NOMO-1 (cell line): ENCODE measurements at regions not wholly inside any gene's neighbourhood (a gene's known extent, or its start where the extent isn't known, plus 50 kb on each side); places are given as distances from the start of the nearest gene placed in this dataset.
"Not testable (repeated sequence)": the region's sequence is repeated elsewhere in the genome, so short reads cannot be mapped to it uniquely, and the experiment has no call there.

Source experiments
- DNase-seq, 2 experiments: peaks; one replicate each; lab custom pipeline; 2025; ENCODE audit not compliant: unreplicated experiment in 2 of 2; lab: John Stamatoyannopoulos, UW

DNA sequence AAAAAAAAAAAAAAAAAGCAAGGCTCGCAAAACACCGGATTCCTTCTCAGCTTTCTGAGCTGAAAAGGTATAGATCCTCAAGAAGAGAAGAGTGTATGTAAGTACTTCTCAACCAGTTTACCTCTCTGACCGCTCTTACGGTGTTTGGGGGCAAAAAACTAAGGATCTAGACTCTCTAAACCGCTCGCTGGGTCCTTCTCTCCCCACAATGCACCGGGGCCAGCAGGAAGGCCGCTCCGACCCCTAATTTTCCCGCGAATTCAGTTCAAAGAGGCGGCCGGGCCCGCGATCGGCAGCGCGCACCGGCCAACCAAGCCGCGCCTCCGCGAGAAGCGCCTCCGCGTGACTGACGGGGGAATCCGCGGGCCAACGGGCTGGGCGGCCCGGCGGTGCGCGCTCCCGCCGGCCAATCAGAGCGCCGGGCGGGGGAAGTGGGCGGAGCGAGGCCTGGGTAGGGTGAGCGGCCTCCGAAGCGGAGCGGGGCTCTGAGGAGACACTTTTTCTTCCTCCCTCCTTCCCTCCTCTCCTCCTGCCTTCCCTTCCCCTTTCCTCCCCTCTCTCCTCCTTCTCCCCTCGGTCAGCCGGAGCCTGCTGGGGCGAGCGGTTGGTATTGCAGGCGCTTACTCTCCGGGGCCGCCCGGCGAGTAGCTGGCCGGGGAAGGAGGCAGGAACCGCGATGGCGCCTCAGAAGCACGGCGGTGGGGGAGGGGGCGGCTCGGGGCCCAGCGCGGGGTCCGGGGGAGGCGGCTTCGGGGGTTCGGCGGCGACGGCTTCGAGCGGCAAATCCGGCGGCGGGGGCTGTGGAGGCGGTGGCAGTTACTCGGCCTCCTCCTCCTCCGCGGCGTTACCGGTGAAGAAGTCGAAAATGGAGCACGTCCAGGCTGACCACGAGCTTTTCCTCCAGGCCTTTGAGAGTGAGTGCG lies 93.0 kb downstream of the CRLF3 start:
- peak; percentile 57 for DNase-seq

DNA sequence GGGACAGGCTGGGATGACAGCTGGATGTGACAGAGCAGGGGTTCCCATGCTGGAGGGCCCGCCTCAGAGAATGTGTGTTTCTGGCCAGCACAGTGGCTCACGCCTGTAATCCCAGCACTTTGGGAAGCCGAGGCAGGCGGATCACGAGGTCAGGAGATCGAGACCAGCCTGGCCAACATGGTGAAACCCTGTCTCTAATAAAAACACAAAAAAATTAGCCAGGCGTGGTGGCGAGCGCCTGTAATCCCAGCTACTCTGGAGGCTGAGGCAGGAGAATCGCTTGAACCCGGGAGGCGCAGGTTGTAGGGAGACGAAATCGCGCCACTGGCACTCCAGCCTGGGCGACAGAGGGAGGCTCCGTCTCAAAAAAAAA lies 93.7 kb downstream of the CRLF3 start:
- DNase-seq: not testable (repeated sequence)

DNA sequence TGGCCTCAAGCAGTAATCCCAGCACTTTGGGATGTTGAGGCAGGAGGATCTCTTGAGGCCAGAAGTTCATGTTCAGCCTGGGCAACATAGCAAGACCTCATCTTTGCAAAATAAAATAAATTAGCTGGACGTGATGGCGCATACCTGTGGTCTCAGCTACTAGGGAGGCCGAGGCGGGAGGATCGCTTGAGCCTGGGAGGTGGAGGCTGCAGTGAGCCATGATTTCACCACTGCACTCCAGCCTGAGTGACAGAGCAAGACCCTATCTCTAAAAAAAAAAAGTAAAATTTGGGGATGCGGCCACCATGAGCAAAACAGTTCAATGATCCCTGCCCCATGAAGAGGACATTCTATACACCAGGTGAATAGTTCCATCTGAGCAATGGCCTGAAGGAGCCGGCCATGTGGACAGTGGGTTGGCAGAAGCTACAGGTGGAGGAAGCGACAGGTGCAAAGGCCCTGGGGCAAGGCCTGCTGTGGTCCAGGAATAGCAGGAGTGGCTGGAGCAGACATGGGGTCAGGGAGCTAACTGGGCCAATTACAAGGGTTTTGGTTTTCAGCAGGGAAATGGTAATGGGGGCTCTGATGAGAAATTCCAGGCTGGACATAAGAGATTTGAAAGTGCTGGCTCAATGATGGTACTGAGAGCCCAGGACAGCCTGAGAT lies 94.2 kb downstream of the CRLF3 start:
- DNase-seq: not testable (repeated sequence)

DNA sequence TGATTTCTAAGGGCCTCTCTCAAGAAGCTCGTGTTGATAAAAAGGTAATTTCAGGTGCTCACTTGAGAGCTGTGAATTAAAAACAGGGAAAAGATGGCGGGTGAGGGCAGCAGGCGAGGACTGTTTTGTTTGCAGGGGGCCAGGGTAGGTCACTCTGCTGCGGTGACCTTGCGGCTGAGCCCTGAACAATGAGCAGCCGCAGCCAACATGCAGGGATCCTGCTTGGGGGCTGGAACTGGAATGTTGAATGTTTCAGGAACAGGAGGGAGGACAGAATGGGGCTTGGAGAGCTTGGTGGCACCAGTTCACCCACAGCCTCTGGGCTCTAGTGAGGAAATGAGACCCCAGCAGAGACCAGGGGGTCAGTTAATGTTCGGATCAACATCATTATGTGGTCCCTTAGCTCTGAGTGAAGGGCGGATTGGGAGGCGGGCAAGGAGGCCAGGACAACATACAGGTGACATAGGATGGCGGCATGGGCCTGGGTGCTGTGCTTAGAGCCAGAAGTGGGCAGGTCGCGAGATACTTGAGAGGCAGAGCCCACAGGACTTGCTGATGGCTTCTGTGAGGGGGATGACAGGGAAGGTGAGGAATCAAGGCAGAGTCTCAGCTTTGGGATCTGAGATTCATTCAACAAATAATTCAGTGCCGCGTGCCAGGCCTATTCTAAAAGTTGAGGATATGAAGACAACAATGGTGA lies 94.9 kb downstream of the CRLF3 start:
- not testable (repeated sequence) for DNase-seq

DNA sequence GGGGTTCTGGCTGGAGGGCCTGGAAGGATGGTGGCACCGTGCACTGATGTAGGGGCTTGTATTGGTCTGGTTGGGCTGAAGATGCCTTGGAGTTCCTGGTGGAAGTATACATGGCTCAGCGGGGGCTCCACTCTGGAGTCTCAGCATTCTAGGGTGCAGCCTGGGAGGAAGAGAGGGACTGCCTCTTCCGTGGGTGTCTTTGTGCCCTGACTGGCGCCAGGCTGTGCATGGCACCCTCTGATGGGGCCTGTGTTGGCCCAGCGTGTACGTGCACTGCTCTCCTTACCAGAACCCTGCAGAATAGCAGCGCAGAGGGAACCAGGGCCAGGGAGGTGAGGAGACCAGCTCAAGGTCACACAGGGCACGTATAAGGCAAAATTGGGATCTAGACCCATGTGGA lies 97.0 kb downstream of the CRLF3 start:
- DNase-seq: not testable (repeated sequence)

DNA sequence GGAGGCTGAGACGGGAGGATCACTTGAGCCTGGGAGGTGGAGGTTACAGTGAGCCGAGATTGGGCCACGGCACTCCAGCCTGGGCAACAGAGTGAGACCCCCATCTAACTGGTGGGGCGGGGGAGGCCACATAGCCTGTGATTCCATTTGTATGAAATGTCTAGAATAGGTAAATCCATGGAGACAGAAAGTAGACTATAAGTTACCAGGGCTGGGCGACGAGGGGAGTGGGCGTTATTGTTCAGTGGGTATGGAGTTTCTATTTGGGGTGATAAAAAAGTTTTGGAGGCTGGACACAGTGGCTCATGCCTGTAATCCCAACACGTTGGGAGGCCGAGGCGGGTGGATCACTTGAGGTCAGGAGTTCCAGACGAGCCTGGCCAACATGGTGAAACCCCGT lies 97.8 kb downstream of the CRLF3 start:
- DNase-seq: not testable (repeated sequence)

DNA sequence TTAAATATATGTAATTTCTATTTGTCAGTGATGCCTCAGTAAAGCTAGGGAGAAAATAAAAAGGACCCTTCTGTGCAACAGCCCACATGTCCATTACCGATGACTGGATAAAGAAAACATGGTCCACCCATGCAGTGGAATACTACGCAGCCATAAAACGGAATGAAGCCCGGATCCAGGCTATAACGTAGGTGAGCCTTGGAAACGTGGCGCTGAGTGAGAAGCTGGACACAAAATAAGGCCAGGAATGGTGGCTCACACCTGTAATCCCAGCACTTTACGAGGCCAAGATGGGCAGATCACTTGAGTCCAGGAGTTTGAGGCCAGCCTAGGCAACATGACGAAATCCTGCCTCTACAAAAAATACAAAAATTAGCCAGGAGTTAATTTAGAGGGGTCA lies 98.2 kb downstream of the CRLF3 start:
- not testable (repeated sequence) for DNase-seq

DNA sequence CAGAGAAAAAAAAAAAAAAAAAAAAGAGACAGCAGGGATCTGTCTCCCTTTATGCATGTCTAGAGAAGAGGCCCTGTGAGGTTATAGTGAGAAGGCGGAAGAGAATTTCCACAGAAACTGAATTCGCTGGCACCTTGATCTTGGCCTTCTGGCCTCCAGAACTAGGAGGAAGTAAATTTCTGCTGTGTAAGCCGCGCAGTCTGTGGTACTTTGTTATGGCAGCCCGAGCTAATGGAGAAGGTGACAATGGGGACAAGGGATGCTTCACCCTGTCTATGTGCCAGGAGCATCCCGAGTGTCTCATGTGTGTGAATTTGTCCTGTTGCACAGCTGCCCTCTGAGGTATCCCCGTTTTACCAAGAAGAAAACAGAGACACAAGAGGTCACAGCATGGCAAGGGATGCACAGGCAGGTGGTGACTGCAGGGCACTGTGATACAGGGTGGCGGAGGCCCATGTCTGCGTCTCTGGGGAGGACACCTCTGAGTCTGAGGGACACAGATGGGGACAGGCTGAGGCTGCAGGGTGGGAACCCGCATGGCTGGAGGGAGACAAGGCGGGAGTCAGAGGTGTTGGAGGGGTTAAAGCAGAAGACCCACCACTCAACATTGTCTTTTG lies 100.3 kb downstream of the CRLF3 start:
- peak; percentile 31 to 51 for DNase-seq

DNA sequence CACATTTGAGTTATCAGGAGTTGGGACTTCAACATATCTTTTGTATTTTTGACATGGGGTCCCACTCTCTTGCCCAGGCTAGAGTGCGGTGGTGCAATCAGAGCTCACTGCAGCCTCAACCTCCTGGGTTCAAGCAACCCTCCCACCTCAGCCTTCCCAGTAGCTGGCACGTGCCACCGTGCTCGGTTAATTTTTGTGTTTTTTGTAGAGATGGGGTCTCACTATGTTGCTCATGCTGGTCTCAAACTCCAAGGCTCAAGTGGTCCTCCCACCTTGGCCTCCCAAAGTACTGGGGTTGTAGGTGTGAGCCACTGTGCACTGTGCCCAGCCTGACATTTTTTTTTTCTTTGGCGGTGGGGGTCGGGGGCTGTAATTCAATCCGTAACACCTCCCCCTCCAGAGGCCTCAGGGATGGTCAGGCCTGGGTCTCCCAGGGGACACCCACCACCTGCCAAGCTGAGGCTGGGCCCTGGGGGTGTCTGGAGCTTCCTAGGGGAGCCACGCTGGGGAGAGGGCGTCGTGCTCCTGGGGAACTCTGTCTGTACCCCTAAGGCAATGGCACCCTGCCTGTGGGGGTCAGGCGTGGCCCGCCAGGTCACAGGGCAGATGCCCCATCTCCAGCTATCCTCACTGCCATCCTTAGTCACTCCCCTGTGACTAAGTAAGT lies 102.2 kb downstream of the CRLF3 start:
- DNase-seq: not testable (repeated sequence)

DNA sequence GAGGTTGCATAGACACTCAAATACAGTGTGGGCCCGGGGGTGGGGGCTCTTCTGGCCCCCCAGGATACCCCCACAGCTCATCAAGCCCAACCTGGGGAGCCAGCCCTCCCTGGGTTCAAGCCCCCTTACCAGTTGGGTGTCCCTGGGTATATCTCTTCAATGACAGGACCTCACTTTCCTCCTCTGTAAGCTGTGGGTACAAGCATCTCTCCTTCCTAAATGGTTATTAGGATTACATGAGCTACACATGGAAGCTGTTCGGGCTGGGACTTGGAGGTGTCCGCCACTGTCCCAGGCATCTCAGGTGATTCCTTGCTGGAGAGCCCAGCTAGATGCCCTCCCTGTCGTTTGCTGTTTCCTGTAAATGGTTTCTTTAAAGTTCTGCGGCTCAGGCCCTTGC lies 103.5 kb downstream of the CRLF3 start:
- not testable (repeated sequence) for DNase-seq

DNA sequence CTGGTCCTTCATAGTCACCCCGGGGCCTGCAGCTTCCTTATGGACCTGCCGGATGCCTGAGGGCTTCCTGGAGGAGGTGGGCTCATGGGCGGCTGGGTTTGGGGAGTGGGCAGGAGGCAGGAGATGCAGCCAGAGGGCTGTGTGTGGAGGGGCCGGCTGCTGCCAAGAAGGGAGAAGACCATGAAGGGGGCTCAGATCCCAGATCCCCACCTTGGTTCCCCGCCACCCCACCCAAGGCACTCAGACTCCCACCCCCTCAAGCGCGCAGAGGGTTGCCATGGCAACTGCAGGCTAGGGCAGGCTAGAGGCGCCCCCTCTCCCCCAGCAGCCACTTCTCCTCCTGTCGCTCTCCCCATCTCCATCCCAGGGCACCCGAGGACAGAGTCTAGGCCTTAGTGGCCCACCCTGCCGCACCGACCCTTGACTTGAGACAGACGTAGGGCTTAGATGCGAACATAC lies 104.5 kb downstream of the CRLF3 start:
- DNase-seq: no peak

DNA sequence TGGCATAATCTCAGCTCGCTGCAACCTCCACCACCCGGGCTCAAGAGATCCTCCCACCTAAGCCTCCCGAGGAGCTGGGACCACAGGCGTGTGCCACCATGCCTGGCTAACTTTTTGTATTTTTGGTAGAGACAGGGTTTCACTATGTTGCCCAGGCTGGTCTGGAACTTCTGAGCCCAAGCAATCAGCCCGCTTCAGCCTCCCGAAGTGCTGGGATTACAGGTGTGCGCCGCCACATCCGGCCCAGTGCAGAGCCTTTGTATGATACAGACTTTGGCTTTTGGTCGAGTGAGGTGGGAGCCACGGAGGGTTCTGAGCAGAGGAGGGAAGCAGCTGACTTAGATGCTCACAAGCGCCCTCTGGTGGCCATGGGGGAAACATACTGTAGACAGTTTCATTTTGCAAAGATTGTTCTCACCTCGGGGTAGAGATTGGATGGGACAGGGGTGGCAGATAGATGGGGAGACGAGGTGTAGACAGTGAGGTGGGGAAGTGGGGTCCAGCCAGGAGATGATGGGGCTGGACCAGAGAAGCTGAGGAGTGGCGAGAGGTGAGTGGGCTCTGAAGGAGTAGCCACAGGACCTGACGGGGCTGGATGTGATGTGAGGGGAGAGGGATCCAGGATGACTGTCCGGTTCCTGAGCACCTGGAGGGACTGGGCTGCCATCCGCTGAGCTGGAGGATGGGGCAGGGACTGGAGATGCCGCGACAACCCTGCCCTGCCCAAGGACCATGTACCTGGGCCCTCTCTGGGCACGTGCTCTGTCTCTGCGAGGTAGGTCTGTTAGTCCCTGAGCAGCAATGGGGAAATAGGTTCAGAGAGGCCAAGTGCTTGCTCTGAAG lies 105.1 kb downstream of the CRLF3 start:
- DNase-seq: peak in 1 of 2 experiments; percentile 24

DNA sequence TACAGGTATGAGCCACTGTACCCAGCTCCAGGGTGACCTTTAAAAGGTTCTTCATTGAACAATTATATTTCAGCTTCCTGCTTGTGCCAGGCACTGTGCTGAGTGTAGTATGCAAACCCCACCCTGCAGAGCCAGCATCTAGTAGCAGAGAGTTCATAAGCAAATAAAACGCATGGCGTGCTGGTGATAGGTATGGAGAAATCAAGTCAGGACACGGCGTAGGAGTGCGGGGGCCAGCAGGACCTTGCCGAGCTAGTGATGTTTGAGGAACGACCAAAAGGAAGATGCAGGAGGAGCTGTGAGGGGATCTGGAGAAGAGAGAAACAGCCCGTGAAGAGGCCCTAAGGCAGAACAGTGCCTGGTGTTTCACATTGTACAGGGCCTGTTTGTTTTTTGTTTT lies 105.8 kb downstream of the CRLF3 start:
- DNase-seq: not testable (repeated sequence)

DNA sequence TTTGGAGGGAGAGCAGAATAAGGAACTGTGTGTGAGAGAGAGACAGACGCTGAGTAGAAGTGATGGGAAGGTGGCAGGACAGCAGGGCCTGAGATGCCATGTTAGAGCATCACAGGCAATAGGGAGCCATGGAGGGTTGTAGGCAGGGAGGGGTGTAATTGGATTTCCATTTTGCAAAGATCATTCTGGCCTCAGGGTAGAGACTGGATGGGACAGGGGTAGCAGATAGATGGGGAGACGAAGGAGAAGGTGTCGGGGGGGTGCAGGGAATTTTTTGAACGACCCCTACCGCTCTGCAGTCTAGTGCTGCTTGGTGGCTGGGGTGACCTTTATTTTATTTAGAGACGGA lies 106.4 kb downstream of the CRLF3 start:
- not testable (repeated sequence) for DNase-seq

DNA sequence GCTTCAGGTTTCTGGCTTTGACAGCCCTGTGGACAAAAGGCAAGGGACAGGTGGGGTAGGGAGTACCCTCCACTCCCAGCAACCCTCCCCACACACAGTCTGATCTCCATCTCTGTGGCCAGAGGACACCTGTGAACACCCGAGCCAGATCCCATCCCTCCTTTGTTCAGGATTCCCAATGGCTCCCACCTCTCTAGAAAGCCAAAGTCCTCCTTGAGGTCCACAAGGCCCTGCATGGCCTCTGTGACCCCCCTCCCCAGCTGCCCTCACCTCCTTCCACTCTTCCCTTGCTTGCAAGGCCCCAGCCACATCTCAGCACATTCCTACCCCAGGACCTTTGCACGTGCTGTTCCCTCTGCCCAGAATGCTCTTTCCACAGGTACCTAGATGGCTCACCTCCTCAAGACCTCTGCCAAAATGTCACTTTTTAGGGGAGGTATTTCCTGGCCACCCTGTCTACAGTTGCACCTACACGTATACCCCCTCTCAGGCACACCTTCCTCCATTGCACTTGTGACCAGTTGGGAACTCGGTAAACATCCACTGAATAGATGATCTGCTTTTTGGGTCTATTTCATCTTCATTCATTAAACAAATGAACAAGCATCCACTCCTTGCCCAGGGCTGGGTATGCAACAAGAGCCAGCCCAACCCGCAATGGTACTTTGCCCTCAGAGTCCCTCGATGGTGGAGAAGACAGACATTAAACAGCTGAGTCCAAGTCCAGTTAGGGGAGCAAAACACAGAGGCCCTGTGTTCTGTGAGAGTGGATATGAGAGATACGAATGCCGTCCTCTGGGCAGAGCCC lies 107.0 kb downstream of the CRLF3 start:
- DNase-seq: no peak

DNA sequence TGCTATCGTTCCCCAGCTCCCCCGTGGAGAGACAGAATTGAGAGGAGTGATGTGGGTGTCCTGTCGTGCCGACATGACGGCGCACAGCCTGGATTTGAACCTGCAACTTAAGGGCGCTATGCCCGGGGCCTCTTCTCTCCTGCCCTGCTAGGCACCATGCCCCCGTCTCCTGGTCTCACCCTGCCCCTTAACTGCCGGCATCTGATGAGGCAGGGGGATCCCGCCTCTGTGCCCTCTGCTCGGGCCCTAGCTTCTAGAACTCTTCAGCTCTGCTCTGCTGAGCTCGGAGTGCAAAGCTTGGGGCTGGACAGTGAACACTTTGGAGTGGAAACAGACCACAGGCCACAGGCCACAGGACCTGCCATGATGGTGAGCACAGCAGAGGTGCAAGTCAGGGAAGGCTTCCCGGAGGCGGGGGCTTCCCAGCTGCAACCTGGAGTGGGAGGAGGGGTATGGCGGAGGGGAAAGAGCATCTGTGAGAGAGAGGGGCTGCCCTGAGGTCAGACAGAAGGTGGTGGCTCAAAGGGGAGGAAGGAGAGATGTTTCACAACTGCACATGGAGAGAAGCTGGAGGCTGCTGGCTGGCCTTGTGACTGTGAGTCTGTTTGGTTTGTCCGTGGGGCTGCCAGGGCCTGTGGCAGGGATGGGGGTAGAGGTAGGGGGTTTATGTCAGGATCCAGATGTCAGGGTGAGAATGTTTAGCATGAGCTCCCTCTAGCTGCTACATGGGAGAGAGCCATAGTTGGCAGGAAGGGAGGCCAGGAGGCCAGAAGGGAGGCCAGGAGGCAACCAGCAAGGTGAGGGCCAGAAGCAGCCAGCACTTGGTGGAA lies 107.8 kb downstream of the CRLF3 start:
- no peak for DNase-seq

DNA sequence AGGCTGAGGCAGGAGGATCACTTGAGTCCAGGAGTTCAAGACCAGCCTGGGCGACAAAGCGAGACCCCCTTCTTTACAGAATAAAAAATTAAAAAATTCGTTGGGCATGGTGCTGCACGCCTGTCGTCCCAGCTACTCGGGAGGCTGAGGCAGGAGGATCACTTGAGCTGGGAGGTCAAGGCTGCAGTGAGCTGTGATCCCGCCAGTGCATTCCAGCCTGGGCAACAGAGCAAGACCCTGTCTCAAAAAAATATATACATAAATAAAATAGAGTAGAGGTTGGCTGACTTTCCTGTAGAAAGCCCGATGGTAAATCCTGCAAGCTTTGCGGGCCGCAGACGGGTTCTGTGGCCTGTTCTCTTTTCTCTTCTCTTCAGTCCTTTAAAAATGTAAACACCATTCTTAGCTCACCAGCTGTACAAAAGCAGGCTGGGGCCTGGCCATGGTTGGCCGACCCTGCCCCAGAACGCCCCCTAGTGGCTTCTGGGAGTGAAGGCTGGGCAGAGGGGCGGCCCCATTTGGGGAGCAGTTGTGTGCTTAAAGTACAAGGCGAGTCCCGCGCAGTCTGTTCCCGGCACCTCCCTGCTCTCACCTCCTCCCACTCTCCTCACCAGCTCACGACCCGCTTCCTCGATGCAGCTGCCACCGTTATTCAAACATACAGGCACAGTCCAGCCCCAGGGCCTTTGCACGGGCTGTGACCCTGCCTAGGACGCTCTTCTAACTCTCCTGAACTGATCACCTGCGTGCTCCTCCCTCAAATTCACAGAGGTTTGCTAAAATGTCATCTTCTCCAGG lies 109.5 kb downstream of the CRLF3 start:
- DNase-seq: peak; percentile 25 to 36
